Testis (tissue), 2 donors: ENCODE measurements at regions not wholly inside any gene's neighbourhood (a gene's known extent, or its start where the extent isn't known, plus 50 kb on each side); places are given as distances from the start of the nearest gene placed in this dataset.
"Not testable (repeated sequence)": the region's sequence is repeated elsewhere in the genome, so short reads cannot be mapped to it uniquely, and the experiment has no call there.

ENCODE experiments used
- CTCF ChIP-seq, 3 experiments: fragments of 450-650 bp in 2 of 3; fragments of 200-600 bp in 1 of 3; sonication (generic) in 1 of 3; IDR thresholded peaks; one replicate each; pipeline ENCODE4 v1.5.1; 2016 to 2019; ENCODE audit warnings: antibody characterized with exemption in 3 of 3, mild to moderate bottlenecking in 2 of 3, moderate library complexity in 1 of 3
- POLR2A ChIP-seq: fragments of 450-650 bp; IDR thresholded peaks from one replicate; pipeline ENCODE4 v1.6.1; 2017; ENCODE audit warnings: antibody characterized with exemption, mild to moderate bottlenecking, moderate library complexity

- TF ChIP-seq CTCF (IDR thresholded peaks at IDR 0.05); POLR2A: not testable (repeated sequence)
Observed at GRCh38 chr12:86555491-86555890, 299.3 kb upstream of the MGAT4C start.
